PC-3 (cell line): ENCODE measurements at regions not wholly inside any gene's neighbourhood (a gene's known extent, or its start where the extent isn't known, plus 50 kb on each side); places are given as distances from the start of the nearest gene placed in this dataset.

Experiments
- ATAC-seq: fragments of 200-7000 bp; cut with Tn5 transposase; 2 replicates; pipeline ENCODE4 v1.9.1; 2020; ENCODE audit warnings: mild to moderate bottlenecking, moderate library complexity
- BruUV-seq: library from RNA; stranded (reverse); fragments of 400-500 nt; replicated peaks from 2 replicates; lab custom pipeline; 2021; lab: Mats Ljungman, UMichigan
- CTCF ChIA-PET: fragments of 300-600 bp; sonication (Branson Sonifier 250); formaldehyde crosslinking; loops from one replicate; lab custom pipeline; 2022; ENCODE audit warnings: antibody characterized with exemption; lab: Charles Lee
- POLR2A ChIA-PET: fragments of 300-600 bp; sonication (Branson Sonifier 250); formaldehyde crosslinking; loops from one replicate; lab custom pipeline; 2022; ENCODE audit warnings: antibody characterized with exemption; ENCODE audit not compliant: unreplicated experiment; lab: Charles Lee
- DNase-seq: peaks from one replicate; pipeline ENCODE4 v3.0.0-alpha.2; 2015
- H2AFZ ChIP-seq: fragments of 300-600 bp; sonication (generic); 2 replicates; pipeline ENCODE4 v1.6.0; 2016; ENCODE audit warnings: antibody characterized with exemption, low read length
- H3F3A ChIP-seq: fragments of 300-600 bp; sonication (generic); one replicate; pipeline ENCODE4 v1.6.0; 2017; ENCODE audit warnings: antibody characterized with exemption, low read length, control low read depth, mild to moderate bottlenecking; ENCODE audit not compliant: unreplicated experiment
- H3K27ac ChIP-seq: fragments of 300-600 bp; sonication (generic); 2 replicates; pipeline ENCODE4 v1.5.1; 2016; ENCODE audit warnings: mild to moderate bottlenecking, low read length
- H3K27me3 ChIP-seq: fragments of 300-600 bp; sonication (generic); 2 replicates; pipeline ENCODE4 v1.6.1; 2016; ENCODE audit warnings: low read length, mixed read lengths
- H3K36me3 ChIP-seq: fragments of 300-600 bp; sonication (generic); 2 replicates; pipeline ENCODE4 v1.6.1; 2016; ENCODE audit warnings: low read depth, mixed run types, low read length, mixed read lengths
- H3K4me1 ChIP-seq: fragments of 300-600 bp; sonication (generic); 2 replicates; pipeline ENCODE4 v1.5.1; 2016; ENCODE audit warnings: low read length; ENCODE audit not compliant: insufficient read depth
- H3K4me2 ChIP-seq: fragments of 300-600 bp; sonication (generic); 2 replicates; pipeline ENCODE4 v1.6.0; 2016; ENCODE audit warnings: low read length
- H3K4me3 ChIP-seq: fragments of 300-600 bp; sonication (generic); 2 replicates; pipeline ENCODE4 v1.5.1; 2016; ENCODE audit warnings: mild to moderate bottlenecking, low read length, mixed read lengths
- H3K79me2 ChIP-seq: fragments of 300-600 bp; sonication (generic); 2 replicates; pipeline ENCODE4 v1.6.1; 2017; ENCODE audit warnings: low read length, mixed read lengths
- H3K9ac ChIP-seq: fragments of 300-600 bp; sonication (generic); 2 replicates; pipeline ENCODE4 v1.6.0; 2016; ENCODE audit warnings: mild to moderate bottlenecking, low read length
- H3K9me2 ChIP-seq: fragments of 300-600 bp; sonication (generic); replicated peaks from 2 replicates; pipeline ENCODE4 v1.6.1; 2016; ENCODE audit warnings: mixed run types, low read length, mixed read lengths
- H3K9me3 ChIP-seq: fragments of 300-600 bp; sonication (generic); 2 replicates; pipeline ENCODE4 v1.6.1; 2016; ENCODE audit warnings: low read length, mixed read lengths
- H4K20me1 ChIP-seq: fragments of 300-600 bp; sonication (generic); 2 replicates; pipeline ENCODE4 v1.6.1; 2016; ENCODE audit warnings: low read length, mixed read lengths
- EZH2 ChIP-seq: fragments of 300-600 bp; sonication (generic); IDR thresholded peaks from one replicate; pipeline ENCODE4 v1.6.1; 2017; ENCODE audit warnings: antibody characterized with exemption, mild to moderate bottlenecking, low read length; ENCODE audit not compliant: unreplicated experiment
- EZH2phosphoT487 ChIP-seq: fragments of 300-600 bp; sonication (generic); IDR thresholded peaks from 2 replicates; pipeline ENCODE4 v1.6.1; 2018; ENCODE audit warnings: mild to moderate bottlenecking, antibody characterized with exemption, low read length, borderline replicate concordance
- intact Hi-C: fragments of 100-400 bp; cut with micrococcal nuclease; formaldehyde crosslinking; loops from 2 replicates; pipeline ENCODE4 v1.9.0; 2023
- TF ChIP-seq, protein P1 (sequence below): fragments of 300-600 bp; sonication (generic); conservative IDR thresholded peaks from 2 replicates; pipeline ENCODE4 v1.5.1; 2017; ENCODE audit warnings: antibody characterized with exemption, low read depth, mild to moderate bottlenecking, low read length

DNA sequence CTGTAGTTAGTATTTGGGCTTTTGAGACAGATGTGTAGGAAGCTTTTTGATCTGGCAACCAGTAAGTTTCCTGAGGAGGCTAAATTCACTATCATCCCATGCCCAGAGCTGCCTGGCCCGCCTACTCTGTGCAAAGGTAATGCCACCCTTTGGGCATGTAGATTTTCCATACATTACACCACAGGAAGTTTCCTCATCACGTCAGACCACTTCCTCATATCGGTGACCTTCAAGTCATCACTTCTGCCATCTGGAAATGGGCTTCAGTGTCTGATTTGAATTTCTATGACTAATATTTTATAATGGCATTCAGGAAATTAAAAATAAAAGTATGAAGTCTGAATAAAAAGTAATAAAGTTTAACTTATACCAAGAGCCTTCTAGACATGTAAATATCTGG lies 825.4 kb downstream of the DCDC2C start:
- H3K4me3 ChIP-seq: no peak overlapping the region
- no peak for TF ChIP-seq EZH2
- TF ChIP-seq EZH2phosphoT487: no peak
- TF ChIP-seq, protein P1, sequence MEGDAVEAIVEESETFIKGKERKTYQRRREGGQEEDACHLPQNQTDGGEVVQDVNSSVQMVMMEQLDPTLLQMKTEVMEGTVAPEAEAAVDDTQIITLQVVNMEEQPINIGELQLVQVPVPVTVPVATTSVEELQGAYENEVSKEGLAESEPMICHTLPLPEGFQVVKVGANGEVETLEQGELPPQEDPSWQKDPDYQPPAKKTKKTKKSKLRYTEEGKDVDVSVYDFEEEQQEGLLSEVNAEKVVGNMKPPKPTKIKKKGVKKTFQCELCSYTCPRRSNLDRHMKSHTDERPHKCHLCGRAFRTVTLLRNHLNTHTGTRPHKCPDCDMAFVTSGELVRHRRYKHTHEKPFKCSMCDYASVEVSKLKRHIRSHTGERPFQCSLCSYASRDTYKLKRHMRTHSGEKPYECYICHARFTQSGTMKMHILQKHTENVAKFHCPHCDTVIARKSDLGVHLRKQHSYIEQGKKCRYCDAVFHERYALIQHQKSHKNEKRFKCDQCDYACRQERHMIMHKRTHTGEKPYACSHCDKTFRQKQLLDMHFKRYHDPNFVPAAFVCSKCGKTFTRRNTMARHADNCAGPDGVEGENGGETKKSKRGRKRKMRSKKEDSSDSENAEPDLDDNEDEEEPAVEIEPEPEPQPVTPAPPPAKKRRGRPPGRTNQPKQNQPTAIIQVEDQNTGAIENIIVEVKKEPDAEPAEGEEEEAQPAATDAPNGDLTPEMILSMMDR: no peak
- ChIA-PET POLR2A (no interaction called here), CTCF (no interaction called here)
- H3K79me2 ChIP-seq: no peaks in the 10 kb centered on the region
- H2AFZ ChIP-seq: no peak overlapping the region
- H3K27ac ChIP-seq: no peak overlapping the region
- H3K9me2 ChIP-seq: no peaks in the 10 kb centered on the region
- H3K4me2 ChIP-seq: no peak overlapping the region
- BruUV-seq: no TSS peak
- intact Hi-C loops: no loop called here
- no peaks in the 10 kb centered on the region; the same call in 1 of the 2 replicates for H3K9me3 ChIP-seq
- no peaks in the 10 kb centered on the region for H3F3A ChIP-seq
- no peak overlapping the region for H3K9ac ChIP-seq
- DNase-seq (no peak), ATAC-seq (no peak)
- no peaks in the 10 kb centered on the region for H4K20me1 ChIP-seq
- no peaks in the 10 kb centered on the region for H3K4me1 ChIP-seq
- no peaks in the 10 kb centered on the region for H3K36me3 ChIP-seq
- no peaks in the 10 kb centered on the region for H3K27me3 ChIP-seq

DNA sequence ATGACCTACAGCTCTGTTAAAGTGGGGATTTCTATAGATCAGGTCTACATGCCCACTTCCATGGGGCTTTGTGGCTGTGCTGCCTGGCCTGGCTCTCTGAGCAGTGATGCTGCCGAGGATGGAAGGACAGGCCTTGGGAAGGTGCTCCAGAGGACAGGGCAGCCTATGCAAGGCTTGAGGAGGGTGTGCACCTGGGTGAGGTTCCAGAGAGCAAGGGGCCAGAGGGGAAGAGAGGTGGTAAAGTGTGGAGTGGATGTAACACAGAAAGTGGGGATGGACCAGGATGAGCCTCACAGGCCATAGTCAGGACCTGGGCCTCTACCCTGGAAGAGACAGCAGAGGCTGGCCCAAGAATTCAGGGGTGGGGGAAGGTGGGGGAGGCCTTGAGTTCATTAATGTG lies 826.4 kb downstream of the DCDC2C start:
- BruUV-seq: no TSS peak
- ATAC-seq: no peak
- CTCF ChIA-PET: no interaction called here

DNA sequence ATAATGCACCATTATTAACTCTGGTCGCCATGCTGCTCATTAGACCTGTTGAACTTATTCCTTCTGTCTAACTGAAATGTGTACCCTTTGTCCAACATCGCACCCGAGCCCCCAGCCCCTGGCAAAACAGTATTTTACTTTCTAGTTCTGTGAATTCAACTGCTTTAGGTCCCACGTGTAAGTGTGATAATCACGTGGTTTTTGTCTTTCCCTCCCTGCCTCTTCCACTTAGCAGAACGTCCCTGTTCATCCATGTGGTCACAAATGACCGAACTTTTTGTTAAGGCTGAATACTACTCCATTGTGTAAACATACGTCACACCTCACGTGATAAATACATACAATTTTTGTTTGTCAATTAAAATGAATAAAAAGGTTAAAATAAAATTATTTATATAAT lies 826.9 kb downstream of the DCDC2C start:
- DNase-seq: no peak
- TF ChIP-seq EZH2: no peak
- TF ChIP-seq, protein P1: no peak
- TF ChIP-seq EZH2phosphoT487: no peak
- ChIA-PET CTCF (no interaction called here), POLR2A (no interaction called here)
- no TSS peak for BruUV-seq
- Histone ChIP-seq H3K4me2 (no peak overlapping the region), H3K4me3 (no peak overlapping the region), H3K27me3 (no peaks in the 10 kb centered on the region), H3K79me2 (no peaks in the 10 kb centered on the region), H3K9me3 (no peaks in the 10 kb centered on the region; the same call in 1 of the 2 replicates), H2AFZ (no peak overlapping the region), H3K9ac (no peak overlapping the region), H4K20me1 (no peaks in the 10 kb centered on the region), H3F3A (no peaks in the 10 kb centered on the region), H3K36me3 (no peaks in the 10 kb centered on the region), H3K4me1 (no peaks in the 10 kb centered on the region), H3K27ac (no peak overlapping the region), H3K9me2 (no peaks in the 10 kb centered on the region)
- intact Hi-C loops: no loop called here
- no peak for ATAC-seq

More for the DNA sequence above, 826.4 kb downstream of the DCDC2C start:
- Histone ChIP-seq H3K9ac (no peak overlapping the region), H4K20me1 (no peaks in the 10 kb centered on the region), H3K27ac (no peak overlapping the region), H3K36me3 (no peaks in the 10 kb centered on the region), H3K9me3 (no peaks in the 10 kb centered on the region; the same call in 1 of the 2 replicates), H3K4me3 (no peak overlapping the region), H3F3A (no peaks in the 10 kb centered on the region), H3K79me2 (no peaks in the 10 kb centered on the region), H3K27me3 (no peaks in the 10 kb centered on the region), H2AFZ (no peak overlapping the region), H3K4me2 (no peak overlapping the region), H3K4me1 (no peaks in the 10 kb centered on the region), H3K9me2 (no peaks in the 10 kb centered on the region)
- intact Hi-C loops: no loop called here
- POLR2A ChIA-PET: no interaction called here
- no peak for DNase-seq
- TF ChIP-seq, protein P1: no peak
- no peak for TF ChIP-seq EZH2
- no peak for TF ChIP-seq EZH2phosphoT487
